Gastroesophageal sphincter (tissue), 3 donors: ENCODE measurements at regions not wholly inside any gene's neighbourhood (a gene's known extent, or its start where the extent isn't known, plus 50 kb on each side); places are given as distances from the start of the nearest gene placed in this dataset.

Experiments used
- EP300 ChIP-seq: sonication (generic); formaldehyde crosslinking; IDR thresholded peaks from one replicate; pipeline ENCODE4 v1.6.1; 2017; ENCODE audit warnings: antibody characterized with exemption, mild to moderate bottlenecking
- POLR2A ChIP-seq, 2 donors: fragments of 450-650 bp; IDR thresholded peaks; one replicate each; pipeline ENCODE4 v1.6.1; 2017; ENCODE audit warnings: antibody characterized with exemption in 2 of 2, mild to moderate bottlenecking in 2 of 2, moderate library complexity in 1 of 2
- POLR2AphosphoS5 ChIP-seq: sonication (generic); formaldehyde crosslinking; IDR thresholded peaks from one replicate; pipeline ENCODE4 v1.6.1; 2017; ENCODE audit warnings: antibody characterized with exemption
- TF ChIP-seq, protein P1 (sequence below), 4 experiments: fragments of 200-600 bp in 2 of 4; fragments of 450-650 bp in 2 of 4; sonication (generic) in 1 of 4; IDR thresholded peaks; one replicate each; pipeline ENCODE4 v1.5.1; 2017 to 2019; ENCODE audit warnings: antibody characterized with exemption in 4 of 4, mild to moderate bottlenecking in 2 of 4, moderate library complexity in 2 of 4

GRCh38 chr6:118736440-118736839 lies 85.0 kb upstream of the CEP85L start:
- TF ChIP-seq, protein P1, sequence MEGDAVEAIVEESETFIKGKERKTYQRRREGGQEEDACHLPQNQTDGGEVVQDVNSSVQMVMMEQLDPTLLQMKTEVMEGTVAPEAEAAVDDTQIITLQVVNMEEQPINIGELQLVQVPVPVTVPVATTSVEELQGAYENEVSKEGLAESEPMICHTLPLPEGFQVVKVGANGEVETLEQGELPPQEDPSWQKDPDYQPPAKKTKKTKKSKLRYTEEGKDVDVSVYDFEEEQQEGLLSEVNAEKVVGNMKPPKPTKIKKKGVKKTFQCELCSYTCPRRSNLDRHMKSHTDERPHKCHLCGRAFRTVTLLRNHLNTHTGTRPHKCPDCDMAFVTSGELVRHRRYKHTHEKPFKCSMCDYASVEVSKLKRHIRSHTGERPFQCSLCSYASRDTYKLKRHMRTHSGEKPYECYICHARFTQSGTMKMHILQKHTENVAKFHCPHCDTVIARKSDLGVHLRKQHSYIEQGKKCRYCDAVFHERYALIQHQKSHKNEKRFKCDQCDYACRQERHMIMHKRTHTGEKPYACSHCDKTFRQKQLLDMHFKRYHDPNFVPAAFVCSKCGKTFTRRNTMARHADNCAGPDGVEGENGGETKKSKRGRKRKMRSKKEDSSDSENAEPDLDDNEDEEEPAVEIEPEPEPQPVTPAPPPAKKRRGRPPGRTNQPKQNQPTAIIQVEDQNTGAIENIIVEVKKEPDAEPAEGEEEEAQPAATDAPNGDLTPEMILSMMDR (IDR thresholded peaks at IDR 0.05): no peak
- TF ChIP-seq POLR2A (IDR thresholded peaks at IDR 0.05): no peak
- TF ChIP-seq POLR2AphosphoS5: no peak
- TF ChIP-seq EP300: no peak
